NB4 (cell line): ENCODE measurements at regions not wholly inside any gene's neighbourhood (a gene's known extent, or its start where the extent isn't known, plus 50 kb on each side); places are given as distances from the start of the nearest gene placed in this dataset.

ENCODE experiments used
- POLR2A ChIP-seq: IDR thresholded peaks from 2 replicates; pipeline ENCODE4 v1.6.1; 2011; ENCODE audit warnings: mild to moderate bottlenecking; ENCODE audit not compliant: insufficient read length; ENCODE audit errors: extremely low read depth
- TF ChIP-seq, protein P1 (sequence below): IDR thresholded peaks from one replicate; pipeline ENCODE4 v1.5.1; 2012; ENCODE audit warnings: low read depth, low read length

DNA sequence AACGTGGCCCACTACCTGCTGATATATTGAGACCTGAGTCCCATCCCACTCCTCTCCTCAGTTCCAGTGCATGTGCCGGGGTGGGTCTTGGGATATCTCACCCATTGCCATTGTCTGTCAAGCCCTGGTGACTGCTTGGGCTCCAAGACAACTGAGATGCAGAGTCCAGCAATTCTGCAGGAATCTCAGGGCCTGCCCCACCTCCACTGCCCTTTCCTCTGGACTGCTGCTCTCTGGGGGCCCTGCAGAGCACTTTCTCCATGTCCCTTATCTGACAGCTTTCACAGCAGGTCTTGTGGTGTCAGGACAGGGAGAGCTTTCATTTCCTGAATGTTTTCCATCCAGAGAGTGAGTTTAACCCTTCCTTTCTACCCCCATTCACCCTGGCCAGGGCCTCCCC is 152.9 kb downstream of the ARL4C start:
- TF ChIP-seq, protein P1, sequence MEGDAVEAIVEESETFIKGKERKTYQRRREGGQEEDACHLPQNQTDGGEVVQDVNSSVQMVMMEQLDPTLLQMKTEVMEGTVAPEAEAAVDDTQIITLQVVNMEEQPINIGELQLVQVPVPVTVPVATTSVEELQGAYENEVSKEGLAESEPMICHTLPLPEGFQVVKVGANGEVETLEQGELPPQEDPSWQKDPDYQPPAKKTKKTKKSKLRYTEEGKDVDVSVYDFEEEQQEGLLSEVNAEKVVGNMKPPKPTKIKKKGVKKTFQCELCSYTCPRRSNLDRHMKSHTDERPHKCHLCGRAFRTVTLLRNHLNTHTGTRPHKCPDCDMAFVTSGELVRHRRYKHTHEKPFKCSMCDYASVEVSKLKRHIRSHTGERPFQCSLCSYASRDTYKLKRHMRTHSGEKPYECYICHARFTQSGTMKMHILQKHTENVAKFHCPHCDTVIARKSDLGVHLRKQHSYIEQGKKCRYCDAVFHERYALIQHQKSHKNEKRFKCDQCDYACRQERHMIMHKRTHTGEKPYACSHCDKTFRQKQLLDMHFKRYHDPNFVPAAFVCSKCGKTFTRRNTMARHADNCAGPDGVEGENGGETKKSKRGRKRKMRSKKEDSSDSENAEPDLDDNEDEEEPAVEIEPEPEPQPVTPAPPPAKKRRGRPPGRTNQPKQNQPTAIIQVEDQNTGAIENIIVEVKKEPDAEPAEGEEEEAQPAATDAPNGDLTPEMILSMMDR = no peak
- TF ChIP-seq POLR2A = no peak
